Right renal pelvis (tissue), 4 donors: ENCODE measurements at regions not wholly inside any gene's neighbourhood (a gene's known extent, or its start where the extent isn't known, plus 50 kb on each side); places are given as distances from the start of the nearest gene placed in this dataset.
"Not testable (repeated sequence)": the region's sequence is repeated elsewhere in the genome, so short reads cannot be mapped to it uniquely, and the experiment has no call there.

Source experiments
- DNase-seq, 4 donors: peaks; one replicate each; pipeline ENCODE4 v3.0.0-alpha.2; 2013; ENCODE audit warnings: low read depth in 4 of 4, low spot score in 3 of 4, missing footprints in 1 of 4

DNA sequence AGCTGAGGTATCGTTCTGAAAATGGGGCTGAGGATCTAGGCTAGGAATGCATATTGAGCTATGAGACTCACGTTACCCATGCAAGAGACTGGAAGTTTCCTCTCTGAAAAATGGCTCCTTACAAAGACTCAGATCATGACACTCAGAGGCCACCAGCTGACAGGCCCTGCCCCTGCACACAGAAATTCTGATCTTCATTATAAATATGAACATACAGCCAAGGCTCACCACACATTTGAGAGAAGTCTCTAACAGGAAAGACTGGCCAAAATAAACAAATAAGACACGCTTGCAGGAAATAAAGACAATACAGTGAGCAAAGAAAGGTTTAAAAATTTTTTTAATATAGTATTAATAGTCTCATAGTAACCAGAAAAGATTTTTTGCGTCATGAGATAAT, 365.9 kb downstream of the NFIB start:
- DNase-seq, result no peak

DNA sequence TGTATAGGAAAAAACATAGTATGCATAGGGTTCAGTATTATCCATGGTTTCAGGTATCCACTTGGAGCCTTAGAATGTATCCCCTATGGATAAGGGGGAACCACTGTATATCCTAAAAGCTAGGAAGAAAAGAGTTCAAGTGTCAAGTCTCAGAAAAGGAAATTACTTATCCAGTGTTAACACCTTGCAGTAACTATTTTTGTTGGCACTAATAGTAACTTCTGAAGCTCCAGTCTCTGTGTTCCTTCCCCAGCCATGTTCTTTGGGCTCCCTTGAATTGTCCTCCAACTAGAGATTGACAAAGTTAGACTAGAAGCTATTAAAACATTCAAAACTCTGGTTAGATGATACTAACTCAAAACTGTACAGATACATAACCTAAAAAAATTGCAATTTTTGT, 370.8 kb downstream of the NFIB start:
- no peak for DNase-seq

DNA sequence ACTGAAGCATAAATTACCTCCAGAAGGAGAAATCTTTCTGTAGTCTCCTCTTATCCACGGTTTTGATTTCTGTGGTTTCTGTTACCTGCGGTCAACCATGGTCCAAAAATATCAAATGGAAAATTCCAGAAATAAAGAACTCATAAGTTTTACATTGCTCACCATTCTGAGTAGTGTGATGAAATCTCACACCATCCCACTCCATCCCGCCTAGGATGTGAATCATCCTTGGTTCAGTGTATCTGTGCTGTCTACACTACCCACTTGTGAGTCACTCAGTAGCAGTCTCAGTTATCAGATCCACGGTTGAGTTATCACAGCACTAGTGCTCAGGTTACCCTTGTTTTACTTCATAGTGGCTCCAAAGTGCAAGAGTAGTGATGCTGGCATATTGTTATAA, 371.2 kb downstream of the NFIB start:
- no peak for DNase-seq

DNA sequence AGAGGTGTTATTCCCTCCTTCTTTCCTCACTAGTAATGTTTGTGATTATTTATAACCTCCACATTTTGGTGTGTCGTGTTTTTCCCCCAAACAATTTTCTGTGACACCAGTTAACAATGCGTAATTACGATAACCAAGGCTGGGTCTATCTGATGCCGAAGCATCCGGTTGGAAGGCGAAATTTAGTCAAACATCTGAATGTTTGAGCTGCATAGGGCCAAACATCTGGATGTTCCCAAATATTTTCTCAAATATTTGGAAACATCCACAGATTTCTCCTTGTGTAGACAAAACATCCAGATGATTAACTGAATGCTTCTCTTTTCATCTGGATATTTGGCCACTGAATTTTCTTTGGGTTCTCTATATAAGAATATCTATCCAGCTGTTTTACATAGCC, 371.7 kb downstream of the NFIB start:
- no peak for DNase-seq

DNA sequence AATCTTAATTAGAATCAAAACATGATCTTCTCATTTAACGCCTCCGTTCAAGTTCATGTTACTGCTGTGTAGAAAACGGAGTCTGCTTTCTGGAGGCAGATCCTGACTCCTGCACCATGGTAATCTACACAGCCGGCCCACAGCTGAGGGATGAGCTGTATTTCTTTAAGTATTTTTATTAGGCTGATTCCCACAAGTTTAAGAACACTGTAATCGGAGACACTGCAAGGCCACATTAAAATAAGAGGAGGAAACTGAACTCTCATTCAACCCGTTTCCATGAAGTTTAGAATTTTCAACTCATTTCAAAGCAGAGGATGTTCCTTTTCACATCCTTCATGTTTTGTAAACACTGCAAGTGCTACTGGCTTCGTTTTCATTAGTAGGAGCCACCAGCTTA, 372.2 kb downstream of the NFIB start:
- DNase-seq, result peak in 2 of 4 donors; percentile 23 to 31

DNA sequence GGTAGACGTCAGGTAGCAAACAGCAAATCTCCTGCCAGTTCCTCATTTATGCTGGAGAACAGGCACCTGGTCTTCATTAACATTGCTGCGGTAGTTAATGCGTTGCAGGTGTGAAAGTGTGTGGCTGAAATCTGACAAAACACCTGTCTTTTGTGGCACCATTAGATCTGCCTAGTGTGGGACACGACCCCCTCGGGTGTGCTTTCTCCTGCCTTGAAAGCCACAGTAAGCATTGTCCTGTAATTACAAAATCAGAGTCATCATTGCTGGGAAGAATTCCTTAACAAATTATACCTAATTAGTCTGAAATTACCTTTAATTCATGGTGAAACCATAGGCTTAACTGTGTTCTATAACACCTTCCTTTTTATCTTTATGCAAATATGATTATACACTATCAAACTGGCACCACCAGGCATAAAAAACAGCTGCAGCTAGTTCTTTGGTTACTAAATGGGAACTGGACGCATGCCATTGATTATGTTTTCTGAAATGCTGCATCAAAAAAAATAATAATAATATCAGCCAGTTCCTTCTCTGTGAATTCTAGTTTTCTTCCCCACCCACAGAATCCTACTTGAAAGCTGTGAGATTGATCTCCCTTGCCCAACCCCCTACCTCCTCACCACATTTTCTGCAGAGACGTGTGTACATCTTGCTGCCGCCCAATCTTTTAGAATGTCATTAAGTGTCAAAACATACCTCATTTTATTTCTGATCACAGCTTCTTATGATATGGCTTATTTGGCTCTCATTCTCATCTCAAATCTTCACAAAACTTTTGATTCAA, 374.0 kb downstream of the NFIB start:
- DNase-seq, result no peak

DNA sequence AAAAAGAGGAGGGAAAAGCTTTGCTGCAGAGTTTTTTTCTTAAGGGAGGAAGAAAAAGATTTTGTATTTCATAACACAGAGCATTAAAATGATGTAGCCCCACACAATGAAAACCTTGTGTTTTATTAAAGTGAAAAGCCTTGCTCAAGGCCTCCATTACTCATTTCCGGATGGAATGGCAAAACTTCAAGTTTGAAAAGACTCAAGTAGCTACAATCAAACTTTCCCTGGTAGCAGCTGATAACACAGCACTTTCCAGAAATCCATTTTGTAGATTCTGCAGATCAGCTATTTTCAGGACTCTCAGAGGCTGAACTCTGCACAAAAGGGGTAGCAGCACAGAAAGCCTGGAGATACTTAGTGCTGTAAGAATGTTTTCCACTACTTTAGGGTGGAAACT, 374.8 kb downstream of the NFIB start:
- no peak for DNase-seq

DNA sequence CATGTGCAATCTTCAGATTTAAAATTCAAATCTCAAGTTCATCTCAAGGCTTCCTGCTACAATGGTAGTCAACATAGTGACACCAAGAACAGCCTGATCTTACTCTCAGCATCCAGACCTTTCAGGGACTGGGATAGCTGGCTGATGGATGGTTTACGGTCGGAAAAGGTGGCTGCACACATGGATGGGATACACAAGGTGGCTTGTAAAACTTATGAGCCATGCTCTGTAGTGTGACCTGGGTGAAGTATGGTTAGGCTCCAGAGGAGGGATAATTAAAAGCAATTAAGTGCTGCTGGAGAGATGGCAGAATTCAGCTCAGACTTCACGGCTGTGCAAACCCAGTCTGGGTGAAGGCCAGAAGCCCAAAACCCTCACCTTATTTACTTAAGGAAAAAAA, 379.5 kb downstream of the NFIB start:
- DNase-seq, result peak in 2 of 4 donors; percentile 35 to 40

DNA sequence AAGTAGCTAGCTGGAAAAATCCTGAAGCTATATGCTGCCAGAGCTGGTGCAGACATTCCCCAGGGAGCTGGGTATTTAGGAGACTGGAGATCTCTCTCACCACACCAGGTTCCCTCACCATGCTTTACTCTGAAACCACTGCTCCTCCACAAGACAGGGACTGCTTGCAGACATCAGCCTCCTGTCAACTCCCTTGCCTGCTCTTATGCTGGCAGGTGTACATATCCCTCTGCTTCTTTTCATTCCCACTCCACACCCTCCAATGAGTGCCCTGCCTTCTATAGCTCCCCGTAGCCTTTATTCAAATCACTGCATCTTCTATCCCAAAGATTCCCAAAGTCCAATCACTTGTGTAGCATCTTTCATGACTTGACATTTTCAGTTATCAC, 380.7 kb downstream of the NFIB start:
- DNase-seq, result no peak

DNA sequence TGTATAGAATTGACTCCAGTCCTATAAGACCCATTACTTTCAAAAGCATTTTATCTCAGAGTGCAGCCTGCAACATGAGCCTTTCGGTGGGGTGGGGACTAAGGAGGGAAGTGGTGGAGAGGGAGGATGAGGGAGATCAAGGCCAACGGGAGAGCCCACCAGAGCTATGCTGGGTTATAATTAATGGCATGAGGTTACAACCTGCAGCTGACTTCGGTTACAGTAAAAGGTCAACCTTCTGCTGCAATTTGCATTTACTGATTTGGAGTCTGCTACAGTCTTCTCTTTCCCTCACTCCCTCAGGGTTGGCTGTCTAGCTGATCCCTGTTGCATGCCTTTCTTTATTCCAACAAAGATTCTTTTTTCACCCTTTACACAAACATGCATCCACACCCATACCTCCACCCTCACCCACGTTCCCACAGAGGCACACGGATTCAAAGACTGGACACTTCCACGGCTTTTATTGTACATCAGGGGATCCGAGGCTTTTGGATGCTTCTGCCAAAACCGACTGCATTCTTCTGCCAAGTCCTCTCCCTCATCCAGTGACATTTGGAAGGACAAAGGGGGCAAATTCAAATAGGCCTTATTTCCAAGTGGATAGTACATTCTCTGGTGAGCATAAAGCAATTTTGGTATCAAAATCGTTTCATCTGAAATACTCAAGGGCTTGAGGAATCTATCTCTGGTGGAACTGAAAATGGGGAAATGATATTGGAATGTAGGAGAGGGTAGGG, 381.2 kb downstream of the NFIB start:
- no peak for DNase-seq

DNA sequence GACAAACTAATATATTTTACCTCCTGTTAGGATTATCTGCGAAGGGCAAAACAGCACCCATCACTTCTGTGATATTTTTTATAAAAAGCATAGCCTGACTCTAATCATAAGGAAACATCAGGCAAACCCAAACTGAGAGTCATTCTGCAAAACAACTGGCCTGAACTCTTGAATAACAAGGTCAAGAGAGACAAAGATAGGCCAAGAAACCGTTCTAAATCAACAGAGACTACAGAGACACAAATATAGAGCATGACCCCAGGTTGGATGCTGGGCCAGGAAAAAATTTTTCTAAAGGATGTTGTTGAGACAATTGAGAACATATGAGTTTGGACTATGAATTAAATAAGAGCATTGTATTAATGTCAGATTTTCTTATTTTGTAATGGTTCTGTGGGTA, 384.9 kb downstream of the NFIB start:
- no peak for DNase-seq

DNA sequence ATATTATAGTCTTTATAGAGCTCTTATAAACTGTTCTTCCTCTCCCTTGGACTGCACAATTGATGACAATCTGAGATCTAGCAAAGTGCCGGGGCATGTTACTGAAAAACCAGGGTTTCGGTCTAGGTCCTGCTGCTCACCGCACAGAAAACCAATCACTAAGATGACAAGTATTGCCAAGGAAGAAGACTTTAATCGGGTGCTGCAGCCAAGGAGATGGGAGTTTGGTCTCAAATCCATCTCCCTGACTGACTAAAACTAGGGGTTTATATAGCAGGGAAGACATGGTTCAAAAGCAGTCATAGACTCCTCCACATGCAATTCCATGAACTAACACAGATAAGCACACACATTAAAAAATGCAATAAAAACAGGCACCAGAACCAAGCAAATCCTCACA, 390.6 kb downstream of the NFIB start:
- DNase-seq, result no peak

DNA sequence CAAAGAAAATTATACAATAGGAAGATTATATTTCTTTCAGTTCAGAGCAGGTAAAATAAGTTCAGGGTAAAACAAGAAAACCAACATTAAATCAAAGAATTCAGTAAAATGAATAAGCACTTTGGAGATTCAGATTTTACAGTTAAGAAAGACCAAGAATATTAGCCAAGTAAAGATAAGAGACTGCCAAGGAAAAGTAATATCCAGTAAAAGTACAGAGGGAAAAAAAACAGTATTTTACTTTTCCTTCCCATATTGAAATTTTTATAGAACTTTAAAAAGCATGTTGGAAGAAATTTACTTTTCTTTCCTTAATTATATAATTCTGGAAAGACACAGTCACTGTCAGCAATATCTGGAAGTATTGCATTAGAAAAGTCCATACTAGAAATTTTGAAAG, 393.4 kb downstream of the NFIB start:
- no peak for DNase-seq

DNA sequence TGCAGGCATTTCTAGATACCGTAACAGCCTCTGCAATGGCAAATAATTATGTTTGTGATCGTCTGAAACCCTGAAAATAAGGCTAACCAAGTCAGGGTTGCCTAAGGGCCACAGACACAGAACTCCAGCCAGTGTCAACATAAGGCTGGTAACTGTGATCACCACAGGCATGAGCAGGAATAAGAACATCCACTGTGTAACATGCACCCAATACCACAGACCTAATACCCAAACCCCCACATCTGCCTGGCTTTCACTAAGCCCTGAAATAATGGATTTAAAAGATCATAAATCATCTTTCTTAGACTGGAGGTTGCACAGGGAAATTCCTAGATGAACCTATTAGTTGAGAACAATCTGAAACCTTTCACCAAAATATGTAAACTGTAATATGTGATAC, 394.5 kb downstream of the NFIB start:
- DNase-seq, result no peak

DNA sequence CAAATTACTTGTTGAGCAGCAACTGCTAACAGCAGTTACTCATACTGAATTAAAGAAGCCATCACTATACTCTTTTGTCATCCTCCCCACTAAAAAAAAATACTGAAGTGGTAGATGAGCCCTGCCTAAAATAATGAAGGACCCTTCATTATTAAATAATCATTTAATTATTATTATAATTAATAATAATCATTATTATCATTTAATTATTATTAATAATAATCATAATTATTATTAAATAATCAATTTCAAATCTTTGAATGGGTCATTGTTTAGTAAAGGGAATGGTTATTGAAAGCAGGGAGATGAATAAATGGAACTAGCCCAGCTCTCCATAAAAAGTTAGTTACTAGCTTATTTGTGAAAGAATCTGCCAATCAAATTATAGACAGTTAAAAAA, 396.4 kb downstream of the NFIB start:
- no peak for DNase-seq

DNA sequence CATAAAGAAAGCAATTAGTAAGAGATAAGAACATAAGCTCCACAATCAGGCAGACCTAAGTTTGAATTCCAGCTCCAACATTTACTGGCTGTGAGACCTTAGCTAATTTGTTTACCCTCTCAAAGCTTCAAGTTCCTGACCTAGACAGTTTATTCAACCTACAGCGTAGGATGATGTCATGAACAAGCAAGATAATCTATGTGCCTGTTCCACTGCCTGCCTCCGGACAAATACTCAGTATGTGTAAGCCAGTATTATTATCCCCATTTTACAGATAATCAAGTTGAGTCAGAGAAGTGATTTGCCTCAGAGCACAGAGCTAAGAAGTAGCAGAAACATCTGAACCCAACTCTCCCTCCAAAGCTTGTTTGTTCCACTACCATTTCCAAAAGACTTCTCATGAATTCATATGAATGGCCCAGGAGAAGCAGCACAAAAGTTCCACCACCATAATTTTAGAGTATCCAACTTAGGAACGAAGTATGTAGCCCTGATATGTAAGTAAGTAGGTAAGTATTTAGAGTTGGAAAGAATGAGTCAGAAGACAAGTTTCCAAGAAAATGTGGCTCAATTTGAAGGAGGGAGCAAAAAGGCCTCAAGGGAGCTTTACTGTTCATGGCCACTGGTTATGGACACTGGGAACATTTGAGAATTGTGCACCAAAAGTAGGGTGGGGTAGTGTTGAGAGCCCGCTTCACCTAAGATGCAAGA, 398.2 kb downstream of the NFIB start:
- DNase-seq, result no peak

DNA sequence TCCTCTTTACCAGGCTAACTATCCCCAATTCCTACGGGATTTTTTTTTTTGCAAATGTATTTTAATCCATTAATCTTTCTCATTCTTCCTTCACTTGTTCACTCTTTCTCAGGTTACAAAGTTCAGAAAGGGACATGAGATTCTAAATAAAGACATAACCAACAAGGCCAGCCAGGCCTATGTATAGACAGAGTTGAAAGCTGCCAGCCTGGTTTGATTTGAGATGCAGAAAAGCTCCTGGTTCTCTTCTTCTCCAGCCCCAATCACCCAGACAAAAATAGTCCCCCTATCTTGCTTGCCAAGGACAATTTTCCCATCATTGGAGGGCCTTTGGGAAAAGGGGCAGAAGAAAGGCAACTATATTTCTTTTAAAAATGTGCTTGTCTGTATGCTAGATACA, 398.8 kb downstream of the NFIB start:
- DNase-seq, result no peak

DNA sequence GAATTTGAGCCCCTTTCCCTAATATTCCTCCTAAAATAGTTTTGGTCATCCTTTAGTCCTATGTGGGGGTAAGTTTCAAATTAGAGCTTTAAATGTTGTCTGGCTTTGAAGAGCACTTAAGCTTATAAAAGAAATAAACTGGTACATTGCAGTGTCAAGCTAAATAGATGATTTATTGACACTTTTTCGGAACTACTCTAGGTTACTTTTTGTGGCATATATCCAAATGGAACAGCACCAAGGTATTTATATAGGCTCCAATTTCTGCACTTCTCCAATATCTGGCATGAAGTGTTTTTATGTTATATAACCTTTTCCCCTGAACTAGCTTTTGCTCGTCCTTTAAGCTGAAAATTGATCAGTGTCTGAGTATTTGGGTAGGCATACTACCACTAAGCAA, 402.5 kb downstream of the NFIB start:
- DNase-seq, result no peak

DNA sequence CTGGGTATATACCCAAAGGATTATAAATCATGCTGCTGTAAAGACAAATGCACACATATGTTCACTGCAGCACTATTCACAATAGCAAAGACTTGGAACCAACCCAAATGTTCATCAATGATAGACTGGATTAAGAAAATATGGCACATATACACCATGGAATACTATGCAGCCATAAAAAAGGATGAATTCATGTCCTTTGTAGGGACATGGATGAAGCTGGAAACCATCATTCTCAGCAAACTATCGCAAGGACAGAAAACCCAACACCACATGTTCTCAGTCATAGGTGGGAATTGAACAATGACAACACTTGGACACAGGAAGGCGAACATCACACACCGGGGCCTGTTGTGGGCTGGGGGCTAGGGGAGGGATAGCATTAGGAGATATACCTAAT, 406.1 kb downstream of the NFIB start:
- DNase-seq, result not testable (repeated sequence)

DNA sequence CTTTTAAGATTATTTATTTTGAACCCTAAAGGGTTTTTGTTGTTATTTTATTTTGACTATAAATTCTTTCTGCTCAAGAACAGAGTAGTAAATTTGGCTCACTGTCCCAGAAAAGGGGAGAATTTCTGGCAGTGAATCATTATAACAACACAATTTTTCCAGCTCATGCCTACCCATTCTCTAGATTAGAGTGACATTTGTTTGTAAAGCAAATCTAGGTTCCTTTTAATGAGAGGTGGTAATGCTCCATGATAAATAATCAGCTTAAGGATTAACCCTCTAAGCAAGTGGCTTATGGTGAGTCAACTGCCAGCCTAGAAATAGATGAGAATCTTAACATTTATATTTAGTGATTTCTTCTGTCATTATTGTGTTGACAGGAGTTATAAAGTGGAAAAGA, 409.2 kb downstream of the NFIB start:
- DNase-seq, result no peak

DNA sequence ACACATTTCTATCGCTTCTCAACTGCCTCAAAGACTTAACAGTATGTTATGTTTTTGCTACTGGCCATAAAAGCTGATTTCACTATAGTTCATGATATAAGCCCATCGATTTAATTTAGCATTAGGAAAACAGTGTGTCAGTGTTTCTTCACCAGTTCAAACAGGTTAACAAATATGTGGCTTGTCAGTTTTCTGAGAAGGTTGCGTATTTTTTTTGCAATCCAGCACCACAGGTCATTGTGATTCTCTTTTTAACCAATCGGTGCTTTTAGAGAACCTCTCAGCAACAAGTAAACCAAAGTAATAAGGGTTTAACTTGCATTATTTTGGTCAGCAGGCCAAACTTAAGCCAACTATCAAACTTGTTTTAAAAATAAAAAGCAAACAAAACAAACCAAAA, 409.6 kb downstream of the NFIB start:
- no peak for DNase-seq
